Peyer's patch (tissue), 4 donors: ENCODE measurements at regions not wholly inside any gene's neighbourhood (a gene's known extent, or its start where the extent isn't known, plus 50 kb on each side); places are given as distances from the start of the nearest gene placed in this dataset.

Source experiments
- DNase-seq, 3 donors: peaks; one replicate each; pipeline ENCODE4 v3.0.0-alpha.2; 2017 to 2019
- H3K27ac ChIP-seq, 4 donors: fragments of 200-600 bp; sonication (generic); one replicate each; pipeline ENCODE4 v1.5.1; 2016 to 2019
- H3K27me3 ChIP-seq, 2 donors: fragments of 200-600 bp; sonication (generic); one replicate each; pipeline ENCODE4 v1.5.1; 2019
- H3K36me3 ChIP-seq, 3 donors: fragments of 200-600 bp; sonication (generic); one replicate each; pipeline ENCODE4 v1.5.1; 2016 to 2019
- H3K4me1 ChIP-seq, 4 donors: fragments of 200-600 bp; sonication (generic); one replicate each; pipeline ENCODE4 v1.5.1; 2016 to 2019
- H3K4me3 ChIP-seq, 4 donors: fragments of 200-600 bp; sonication (generic); 1 replicate in 3 of 4; 2 replicates in 1 of 4; pipeline ENCODE4 v1.5.1; 2016 to 2019; ENCODE audit warnings: mild to moderate bottlenecking in 1 of 4
- H3K9me3 ChIP-seq, 4 donors: fragments of 200-600 bp; sonication (generic); one replicate each; pipeline ENCODE4 v1.5.1; 2016 to 2019; ENCODE audit warnings: mild to moderate bottlenecking in 1 of 4
- POLR2A ChIP-seq, 2 donors: fragments of 450-650 bp; IDR thresholded peaks; one replicate each; pipeline ENCODE4 v1.5.1; 2017; ENCODE audit warnings: antibody characterized with exemption in 2 of 2, mild to moderate bottlenecking in 2 of 2, moderate library complexity in 2 of 2
- TF ChIP-seq, protein P1 (sequence below), 6 experiments: fragments of 450-650 bp in 4 of 6; fragments of 200-600 bp in 2 of 6; sonication (generic) in 1 of 6; IDR thresholded peaks; one replicate each; pipeline ENCODE4 v1.5.1; 2017 to 2019; ENCODE audit warnings: antibody characterized with exemption in 6 of 6, mild to moderate bottlenecking in 3 of 6, moderate library complexity in 1 of 6

DNA sequence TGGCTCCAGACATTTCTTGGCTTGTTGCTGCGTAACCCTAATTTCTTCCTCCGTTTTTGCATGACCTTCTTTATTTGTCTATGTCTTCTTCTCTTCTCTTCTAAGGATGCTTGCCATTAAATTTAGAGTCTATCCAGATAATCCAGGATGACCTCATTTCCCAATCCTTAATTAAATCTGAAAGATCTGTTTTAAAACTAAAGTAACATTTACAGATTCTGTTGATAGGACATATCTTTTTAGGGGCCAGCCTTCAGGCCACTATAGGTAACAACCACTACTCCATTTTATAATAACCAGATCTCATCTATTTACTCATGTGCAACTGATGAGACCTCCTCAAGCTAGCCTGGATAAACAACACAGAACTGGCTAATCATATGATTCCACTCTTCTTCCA lies 490.5 kb upstream of the SLC10A2 start:
- TF ChIP-seq POLR2A (IDR thresholded peaks at IDR 0.05): no peak
- TF ChIP-seq, protein P1, sequence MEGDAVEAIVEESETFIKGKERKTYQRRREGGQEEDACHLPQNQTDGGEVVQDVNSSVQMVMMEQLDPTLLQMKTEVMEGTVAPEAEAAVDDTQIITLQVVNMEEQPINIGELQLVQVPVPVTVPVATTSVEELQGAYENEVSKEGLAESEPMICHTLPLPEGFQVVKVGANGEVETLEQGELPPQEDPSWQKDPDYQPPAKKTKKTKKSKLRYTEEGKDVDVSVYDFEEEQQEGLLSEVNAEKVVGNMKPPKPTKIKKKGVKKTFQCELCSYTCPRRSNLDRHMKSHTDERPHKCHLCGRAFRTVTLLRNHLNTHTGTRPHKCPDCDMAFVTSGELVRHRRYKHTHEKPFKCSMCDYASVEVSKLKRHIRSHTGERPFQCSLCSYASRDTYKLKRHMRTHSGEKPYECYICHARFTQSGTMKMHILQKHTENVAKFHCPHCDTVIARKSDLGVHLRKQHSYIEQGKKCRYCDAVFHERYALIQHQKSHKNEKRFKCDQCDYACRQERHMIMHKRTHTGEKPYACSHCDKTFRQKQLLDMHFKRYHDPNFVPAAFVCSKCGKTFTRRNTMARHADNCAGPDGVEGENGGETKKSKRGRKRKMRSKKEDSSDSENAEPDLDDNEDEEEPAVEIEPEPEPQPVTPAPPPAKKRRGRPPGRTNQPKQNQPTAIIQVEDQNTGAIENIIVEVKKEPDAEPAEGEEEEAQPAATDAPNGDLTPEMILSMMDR (IDR thresholded peaks at IDR 0.05): no peak
- Histone ChIP-seq H3K36me3 (no peaks in the 10 kb centered on the region), H3K27ac (no peak overlapping the region), H3K4me1 (no peaks in the 10 kb centered on the region), H3K4me3 (no peak overlapping the region), H3K9me3 (no peaks in the 10 kb centered on the region), H3K27me3 (no peaks in the 10 kb centered on the region)
- DNase-seq: no peak

DNA sequence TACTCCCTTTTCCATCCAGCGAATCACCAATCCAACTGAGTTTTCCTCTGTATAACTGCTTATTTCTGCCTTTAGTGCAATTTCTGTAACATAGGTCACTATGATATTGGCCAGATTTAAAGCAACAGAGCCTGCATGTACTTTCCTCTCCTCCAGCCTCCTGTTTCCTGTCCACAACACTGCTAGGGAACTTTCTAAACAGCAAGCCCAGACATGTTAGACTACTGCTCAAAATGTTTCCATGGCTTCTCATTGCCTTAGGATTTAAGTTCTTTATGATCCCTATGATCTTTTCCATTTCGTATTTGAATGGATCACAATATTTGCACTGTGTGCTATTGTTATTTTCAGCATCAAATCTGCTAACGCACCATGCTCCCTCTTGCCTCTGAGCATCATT lies 481.7 kb upstream of the SLC10A2 start:
- Histone ChIP-seq H3K4me3 (no peak overlapping the region), H3K27me3 (no peaks in the 10 kb centered on the region), H3K27ac (no peak overlapping the region), H3K4me1 (no peaks in the 10 kb centered on the region), H3K9me3 (peaks cover 0 to 1% (median 0%) of the 10 kb centered on the region in 4 donors), H3K36me3 (no peaks in the 10 kb centered on the region)
- DNase-seq: no peak
- TF ChIP-seq POLR2A (IDR thresholded peaks at IDR 0.05): no peak
- TF ChIP-seq, protein P1 (IDR thresholded peaks at IDR 0.05): no peak

DNA sequence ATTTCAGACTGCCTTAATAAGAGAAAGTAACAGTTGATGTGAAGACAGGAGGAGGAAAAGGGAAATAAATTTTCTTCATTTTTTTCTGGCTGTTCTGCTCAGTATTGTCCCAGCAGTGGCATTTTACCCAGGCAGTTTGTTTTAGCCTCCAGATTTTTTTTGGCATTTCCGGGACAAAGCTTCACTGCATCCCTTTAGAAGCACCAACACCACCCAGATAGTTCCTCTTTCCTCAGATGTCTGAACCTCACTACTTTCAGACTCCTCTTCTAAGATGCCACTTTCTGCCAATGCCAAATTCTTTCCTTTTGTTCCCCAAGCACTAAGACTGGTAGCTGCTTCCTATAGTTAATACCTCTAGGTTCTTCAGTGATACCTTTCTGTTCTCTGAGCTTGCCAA lies 480.1 kb upstream of the SLC10A2 start:
- no peak for TF ChIP-seq POLR2A (IDR thresholded peaks at IDR 0.05)
- TF ChIP-seq, protein P1 (IDR thresholded peaks at IDR 0.05): no peak
- no peak overlapping the region for H3K27ac ChIP-seq
- DNase-seq: no peak

DNA sequence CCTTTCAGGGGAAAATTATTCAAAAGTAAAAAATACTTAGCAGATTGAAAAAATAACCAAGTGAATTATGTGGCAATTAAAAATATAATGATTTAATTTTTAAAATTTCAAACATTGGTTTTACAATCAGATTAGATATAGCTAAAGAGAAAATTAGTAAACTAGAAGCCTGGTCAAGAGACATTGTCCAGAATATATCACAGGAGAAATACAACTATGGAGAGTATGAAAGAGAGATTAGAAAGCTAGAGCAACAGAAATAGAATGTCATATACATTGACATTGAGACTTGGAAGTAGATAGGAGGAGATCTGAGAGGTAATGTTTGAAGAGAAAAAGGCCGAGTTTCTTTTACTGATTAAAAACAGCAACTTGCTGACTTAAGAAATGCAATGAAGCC lies 476.4 kb upstream of the SLC10A2 start:
- no peak overlapping the region for H3K4me3 ChIP-seq
- peaks cover 0 to 5% (median 0%) of the 10 kb centered on the region in 4 donors for H3K9me3 ChIP-seq
- H3K4me1 ChIP-seq: no peaks in the 10 kb centered on the region
- H3K27ac ChIP-seq: no peak overlapping the region
- no peaks in the 10 kb centered on the region for H3K27me3 ChIP-seq
- H3K36me3 ChIP-seq: no peaks in the 10 kb centered on the region
- no peak for DNase-seq
- TF ChIP-seq, protein P1 (IDR thresholded peaks at IDR 0.05): no peak
- no peak for TF ChIP-seq POLR2A (IDR thresholded peaks at IDR 0.05)

More for the DNA sequence above, 480.1 kb upstream of the SLC10A2 start:
- H3K4me1 ChIP-seq: no peaks in the 10 kb centered on the region
- H3K36me3 ChIP-seq: no peaks in the 10 kb centered on the region
- H3K9me3 ChIP-seq: peaks cover 0 to 5% (median 0%) of the 10 kb centered on the region in 4 donors
- no peak overlapping the region for H3K4me3 ChIP-seq
- no peaks in the 10 kb centered on the region for H3K27me3 ChIP-seq

DNA sequence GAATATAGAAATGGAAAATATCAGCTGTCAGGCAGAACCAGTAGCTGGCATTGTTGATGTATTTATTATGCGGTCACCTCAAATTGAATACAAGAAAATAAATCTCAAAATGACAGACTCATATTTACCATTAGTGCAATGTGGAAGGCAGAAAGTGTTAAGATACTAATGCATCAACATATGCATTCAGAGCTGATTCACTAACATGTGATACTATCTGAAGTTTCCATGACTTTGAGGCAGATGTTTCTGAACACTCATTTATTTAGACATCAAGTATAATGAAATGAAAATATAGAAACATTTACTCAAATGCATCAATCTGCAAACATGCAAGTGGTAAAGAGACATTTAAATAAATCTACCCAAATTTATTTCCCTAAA lies 474.2 kb upstream of the SLC10A2 start:
- Histone ChIP-seq H3K9me3 (peaks cover 0 to 5% (median 0%) of the 10 kb centered on the region in 4 donors), H3K36me3 (no peaks in the 10 kb centered on the region), H3K27me3 (no peaks in the 10 kb centered on the region), H3K4me3 (no peak overlapping the region), H3K4me1 (no peaks in the 10 kb centered on the region), H3K27ac (no peak overlapping the region)
- no peak for TF ChIP-seq POLR2A (IDR thresholded peaks at IDR 0.05)
- TF ChIP-seq, protein P1 (IDR thresholded peaks at IDR 0.05): no peak
- no peak for DNase-seq
